ENCODE measurements at regions not wholly inside any gene's neighbourhood (a gene's known extent, or its start where the extent isn't known, plus 50 kb on each side); places are given as distances from the start of the nearest gene placed in this dataset.

DNA sequence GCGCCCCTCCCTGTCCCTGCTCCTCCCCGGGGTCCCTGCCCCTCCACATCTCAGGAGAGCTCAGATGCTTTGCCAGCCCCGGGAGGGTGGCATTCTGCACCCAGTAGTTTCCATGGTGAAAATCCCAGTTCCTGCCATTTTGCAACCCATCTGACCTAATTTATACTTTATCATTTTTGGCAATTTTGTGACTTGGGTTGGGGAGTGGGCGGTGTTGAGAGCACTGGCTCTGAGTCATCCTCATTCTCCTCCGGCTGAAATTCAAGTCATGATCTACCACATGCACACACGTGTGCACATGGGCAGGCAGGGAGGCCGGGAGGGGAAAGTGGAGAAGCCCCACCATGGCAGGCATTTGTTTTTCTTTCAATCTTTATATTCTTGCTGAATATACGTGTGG is 208.6 kb downstream of the URI1 start:
- ATAC-seq: no peak
- intact Hi-C loops (cut with micrococcal nuclease): no loop called here
- CTCF ChIA-PET: no interaction called here

DNA sequence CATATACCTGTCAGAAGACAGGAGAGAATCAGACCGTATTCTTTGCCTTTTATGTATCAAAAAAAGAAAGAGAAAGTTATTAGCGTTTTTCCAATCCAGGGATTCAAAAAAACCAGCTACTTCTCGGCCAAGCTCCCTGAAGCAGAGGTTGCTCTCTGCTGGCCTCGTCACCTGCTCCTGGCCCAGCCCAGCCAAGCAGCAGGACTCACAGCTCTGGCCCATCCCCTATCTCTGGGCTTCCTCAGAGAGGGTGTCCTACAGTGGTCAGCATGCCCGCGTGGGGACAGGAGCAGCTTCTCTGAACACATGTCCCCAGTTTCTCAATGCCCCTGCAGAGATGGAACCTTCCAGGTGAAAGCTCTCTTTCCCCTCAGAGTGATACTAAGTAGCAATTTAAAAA is 209.0 kb downstream of the URI1 start:
- Histone ChIP-seq H3K4me3 (replicated peaks in 1 of 2; ENCODE audit: low read depth in 1 of 2, low read length in 2 of 2) (no peak overlapping the region), H3K4me1 (ENCODE audit: control insufficient read depth in 1 of 2, insufficient read depth in 2 of 2, low read length in 2 of 2) (no peaks in the 10 kb centered on the region), H3K9ac (ENCODE audit: low read length) (no peak overlapping the region), H3K36me3 (ENCODE audit: control insufficient read depth in 1 of 2, insufficient read depth in 2 of 2, low read length in 2 of 2) (no peaks in the 10 kb centered on the region), H3K9me2 (ENCODE audit: insufficient read depth) (no peaks in the 10 kb centered on the region), H3K27ac (ENCODE audit: low read depth, low read length) (no peak overlapping the region), H3K4me2 (ENCODE audit: low read length) (no peak overlapping the region), H3K79me2 (ENCODE audit: insufficient read depth, low read length) (no peaks in the 10 kb centered on the region), H4K20me1 (ENCODE audit: insufficient read depth) (no peaks in the 10 kb centered on the region), H3K27me3 (ENCODE audit: insufficient read depth, low read length) (peaks cover 20% of the 10 kb centered on the region; the same call in 1 of the 2 replicates), H3K9me3 (ENCODE audit: control insufficient read depth in 1 of 2, insufficient read depth in 1 of 2, low read depth in 1 of 2, low read length in 2 of 2) (no peaks in the 10 kb centered on the region), H2AFZ (ENCODE audit: low read depth, low read length, poor library complexity, severe bottlenecking) (no peak overlapping the region)
- BruUV-seq (replicated peaks): no TSS peak
- CTCF ChIA-PET: no interaction called here
- intact Hi-C loops (cut with micrococcal nuclease): no loop called here
- RAD21 ChIA-PET (ENCODE audit: low non-redundant PET in 1 of 2, low total read pairs in 2 of 2, uncharacterized antibody in 2 of 2, unreplicated experiment in 2 of 2): no interaction called here
- POLR2A ChIA-PET: no interaction called here
- DNase-seq (ENCODE audit: low read depth, low spot score) (no peak), ATAC-seq (no peak)
- TF ChIP-seq POLR2AphosphoS5 (IDR thresholded peaks at IDR 0.05; ENCODE audit: low read depth, low read length): no peak
- TF ChIP-seq, protein P1, sequence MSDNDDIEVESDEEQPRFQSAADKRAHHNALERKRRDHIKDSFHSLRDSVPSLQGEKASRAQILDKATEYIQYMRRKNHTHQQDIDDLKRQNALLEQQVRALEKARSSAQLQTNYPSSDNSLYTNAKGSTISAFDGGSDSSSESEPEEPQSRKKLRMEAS (IDR thresholded peaks at IDR 0.05): no peak
- no peak for TF ChIP-seq EZH2phosphoT487 (IDR thresholded peaks at IDR 0.05; ENCODE audit: borderline replicate concordance)
- no peak for TF ChIP-seq SP1 (IDR thresholded peaks at IDR 0.05; ENCODE audit: low read depth)
- no peak for TF ChIP-seq ELF1 (IDR thresholded peaks at IDR 0.05; ENCODE audit: borderline replicate concordance, low read depth)
- TF ChIP-seq, protein P2, sequence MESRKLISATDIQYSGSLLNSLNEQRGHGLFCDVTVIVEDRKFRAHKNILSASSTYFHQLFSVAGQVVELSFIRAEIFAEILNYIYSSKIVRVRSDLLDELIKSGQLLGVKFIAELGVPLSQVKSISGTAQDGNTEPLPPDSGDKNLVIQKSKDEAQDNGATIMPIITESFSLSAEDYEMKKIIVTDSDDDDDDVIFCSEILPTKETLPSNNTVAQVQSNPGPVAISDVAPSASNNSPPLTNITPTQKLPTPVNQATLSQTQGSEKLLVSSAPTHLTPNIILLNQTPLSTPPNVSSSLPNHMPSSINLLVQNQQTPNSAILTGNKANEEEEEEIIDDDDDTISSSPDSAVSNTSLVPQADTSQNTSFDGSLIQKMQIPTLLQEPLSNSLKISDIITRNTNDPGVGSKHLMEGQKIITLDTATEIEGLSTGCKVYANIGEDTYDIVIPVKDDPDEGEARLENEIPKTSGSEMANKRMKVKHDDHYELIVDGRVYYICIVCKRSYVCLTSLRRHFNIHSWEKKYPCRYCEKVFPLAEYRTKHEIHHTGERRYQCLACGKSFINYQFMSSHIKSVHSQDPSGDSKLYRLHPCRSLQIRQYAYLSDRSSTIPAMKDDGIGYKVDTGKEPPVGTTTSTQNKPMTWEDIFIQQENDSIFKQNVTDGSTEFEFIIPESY (IDR thresholded peaks at IDR 0.05; ENCODE audit: extremely low read depth, insufficient replicate concordance, low read length): no peak
- TF ChIP-seq EGR1 (IDR thresholded peaks at IDR 0.05; ENCODE audit: low read depth): no peak
- TF ChIP-seq RAD21 (IDR thresholded peaks at IDR 0.05; ENCODE audit: low read depth): no peak
- TF ChIP-seq CBX3 (IDR thresholded peaks at IDR 0.05; ENCODE audit: low read depth): no peak
- no peak for TF ChIP-seq POLR2A (IDR thresholded peaks at IDR 0.05; ENCODE audit: borderline replicate concordance, extremely low read depth, insufficient read depth, insufficient read length)
- no peak for TF ChIP-seq CEBPB (IDR thresholded peaks at IDR 0.05; ENCODE audit: low read depth)
- no peak for TF ChIP-seq ZFX (IDR thresholded peaks at IDR 0.05)

More for the DNA sequence above, 208.6 kb downstream of the URI1 start:
- no TSS peak for BruUV-seq (replicated peaks)
- ChIA-PET RAD21 (ENCODE audit: low non-redundant PET in 1 of 2, low total read pairs in 2 of 2, uncharacterized antibody in 2 of 2, unreplicated experiment in 2 of 2) (no interaction called here), POLR2A (no interaction called here)
- H3K4me3 ChIP-seq (replicated peaks in 1 of 2; ENCODE audit: low read depth in 1 of 2, low read length in 2 of 2): no peak overlapping the region
- no peak overlapping the region for H2AFZ ChIP-seq (ENCODE audit: low read depth, low read length, poor library complexity, severe bottlenecking)
- no peaks in the 10 kb centered on the region for H3K4me1 ChIP-seq (ENCODE audit: control insufficient read depth in 1 of 2, insufficient read depth in 2 of 2, low read length in 2 of 2)
- no peak overlapping the region for H3K9ac ChIP-seq (ENCODE audit: low read length)
- no peak for DNase-seq (ENCODE audit: low read depth, low spot score)
- no peak overlapping the region for H3K27ac ChIP-seq (ENCODE audit: low read depth, low read length)
- no peaks in the 10 kb centered on the region for H3K79me2 ChIP-seq (ENCODE audit: insufficient read depth, low read length)
- H3K9me2 ChIP-seq (ENCODE audit: insufficient read depth): no peaks in the 10 kb centered on the region
- H4K20me1 ChIP-seq (ENCODE audit: insufficient read depth): no peaks in the 10 kb centered on the region
- no peak for TF ChIP-seq TCF7L2 (IDR thresholded peaks at IDR 0.05; ENCODE audit: borderline replicate concordance, extremely low read depth, insufficient read depth, insufficient read length)
- TF ChIP-seq YY1 (IDR thresholded peaks at IDR 0.05; ENCODE audit: extremely low read depth, insufficient replicate concordance, low read depth, low read length): no peak
- no peak for TF ChIP-seq FOSL1 (IDR thresholded peaks at IDR 0.05; ENCODE audit: low read depth)
- TF ChIP-seq, protein P3, sequence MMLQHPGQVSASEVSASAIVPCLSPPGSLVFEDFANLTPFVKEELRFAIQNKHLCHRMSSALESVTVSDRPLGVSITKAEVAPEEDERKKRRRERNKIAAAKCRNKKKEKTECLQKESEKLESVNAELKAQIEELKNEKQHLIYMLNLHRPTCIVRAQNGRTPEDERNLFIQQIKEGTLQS (IDR thresholded peaks at IDR 0.05): no peak
- TF ChIP-seq, protein P4, sequence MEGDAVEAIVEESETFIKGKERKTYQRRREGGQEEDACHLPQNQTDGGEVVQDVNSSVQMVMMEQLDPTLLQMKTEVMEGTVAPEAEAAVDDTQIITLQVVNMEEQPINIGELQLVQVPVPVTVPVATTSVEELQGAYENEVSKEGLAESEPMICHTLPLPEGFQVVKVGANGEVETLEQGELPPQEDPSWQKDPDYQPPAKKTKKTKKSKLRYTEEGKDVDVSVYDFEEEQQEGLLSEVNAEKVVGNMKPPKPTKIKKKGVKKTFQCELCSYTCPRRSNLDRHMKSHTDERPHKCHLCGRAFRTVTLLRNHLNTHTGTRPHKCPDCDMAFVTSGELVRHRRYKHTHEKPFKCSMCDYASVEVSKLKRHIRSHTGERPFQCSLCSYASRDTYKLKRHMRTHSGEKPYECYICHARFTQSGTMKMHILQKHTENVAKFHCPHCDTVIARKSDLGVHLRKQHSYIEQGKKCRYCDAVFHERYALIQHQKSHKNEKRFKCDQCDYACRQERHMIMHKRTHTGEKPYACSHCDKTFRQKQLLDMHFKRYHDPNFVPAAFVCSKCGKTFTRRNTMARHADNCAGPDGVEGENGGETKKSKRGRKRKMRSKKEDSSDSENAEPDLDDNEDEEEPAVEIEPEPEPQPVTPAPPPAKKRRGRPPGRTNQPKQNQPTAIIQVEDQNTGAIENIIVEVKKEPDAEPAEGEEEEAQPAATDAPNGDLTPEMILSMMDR (IDR thresholded peaks at IDR 0.05 in 2 of 3, conservative IDR thresholded peaks at IDR 0.05 in 1 of 3; ENCODE audit: borderline replicate concordance in 1 of 3, insufficient read depth in 1 of 3, low read depth in 2 of 3, low read length in 2 of 3): no peak
- TF ChIP-seq, protein P1 (IDR thresholded peaks at IDR 0.05): no peak
- no peak overlapping the region for H3K4me2 ChIP-seq (ENCODE audit: low read length)
- no peaks in the 10 kb centered on the region for H3K36me3 ChIP-seq (ENCODE audit: control insufficient read depth in 1 of 2, insufficient read depth in 2 of 2, low read length in 2 of 2)
- H3K9me3 ChIP-seq (ENCODE audit: control insufficient read depth in 1 of 2, insufficient read depth in 1 of 2, low read depth in 1 of 2, low read length in 2 of 2): no peaks in the 10 kb centered on the region
- peaks cover 20% of the 10 kb centered on the region; the same call in 1 of the 2 replicates for H3K27me3 ChIP-seq (ENCODE audit: insufficient read depth, low read length)
